ENCODE measurements at regions not wholly inside any gene's neighbourhood (a gene's known extent, or its start where the extent isn't known, plus 50 kb on each side); places are given as distances from the start of the nearest gene placed in this dataset.

GRCh38 chr13:78784014-78784750, 125.2 kb upstream of the OBI1 start (continued):
- TF ChIP-seq, protein P1, sequence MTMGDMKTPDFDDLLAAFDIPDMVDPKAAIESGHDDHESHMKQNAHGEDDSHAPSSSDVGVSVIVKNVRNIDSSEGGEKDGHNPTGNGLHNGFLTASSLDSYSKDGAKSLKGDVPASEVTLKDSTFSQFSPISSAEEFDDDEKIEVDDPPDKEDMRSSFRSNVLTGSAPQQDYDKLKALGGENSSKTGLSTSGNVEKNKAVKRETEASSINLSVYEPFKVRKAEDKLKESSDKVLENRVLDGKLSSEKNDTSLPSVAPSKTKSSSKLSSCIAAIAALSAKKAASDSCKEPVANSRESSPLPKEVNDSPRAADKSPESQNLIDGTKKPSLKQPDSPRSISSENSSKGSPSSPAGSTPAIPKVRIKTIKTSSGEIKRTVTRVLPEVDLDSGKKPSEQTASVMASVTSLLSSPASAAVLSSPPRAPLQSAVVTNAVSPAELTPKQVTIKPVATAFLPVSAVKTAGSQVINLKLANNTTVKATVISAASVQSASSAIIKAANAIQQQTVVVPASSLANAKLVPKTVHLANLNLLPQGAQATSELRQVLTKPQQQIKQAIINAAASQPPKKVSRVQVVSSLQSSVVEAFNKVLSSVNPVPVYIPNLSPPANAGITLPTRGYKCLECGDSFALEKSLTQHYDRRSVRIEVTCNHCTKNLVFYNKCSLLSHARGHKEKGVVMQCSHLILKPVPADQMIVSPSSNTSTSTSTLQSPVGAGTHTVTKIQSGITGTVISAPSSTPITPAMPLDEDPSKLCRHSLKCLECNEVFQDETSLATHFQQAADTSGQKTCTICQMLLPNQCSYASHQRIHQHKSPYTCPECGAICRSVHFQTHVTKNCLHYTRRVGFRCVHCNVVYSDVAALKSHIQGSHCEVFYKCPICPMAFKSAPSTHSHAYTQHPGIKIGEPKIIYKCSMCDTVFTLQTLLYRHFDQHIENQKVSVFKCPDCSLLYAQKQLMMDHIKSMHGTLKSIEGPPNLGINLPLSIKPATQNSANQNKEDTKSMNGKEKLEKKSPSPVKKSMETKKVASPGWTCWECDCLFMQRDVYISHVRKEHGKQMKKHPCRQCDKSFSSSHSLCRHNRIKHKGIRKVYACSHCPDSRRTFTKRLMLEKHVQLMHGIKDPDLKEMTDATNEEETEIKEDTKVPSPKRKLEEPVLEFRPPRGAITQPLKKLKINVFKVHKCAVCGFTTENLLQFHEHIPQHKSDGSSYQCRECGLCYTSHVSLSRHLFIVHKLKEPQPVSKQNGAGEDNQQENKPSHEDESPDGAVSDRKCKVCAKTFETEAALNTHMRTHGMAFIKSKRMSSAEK (CRISPR knock-in tag; IDR thresholded peaks at IDR 0.05; ENCODE audit: borderline replicate concordance), result no peak
- no peak for TF ChIP-seq HMGA2 (CRISPR knock-in tag; IDR thresholded peaks at IDR 0.05)
- no peak for TF ChIP-seq USF2 (CRISPR knock-in tag; IDR thresholded peaks at IDR 0.05)

DNA sequence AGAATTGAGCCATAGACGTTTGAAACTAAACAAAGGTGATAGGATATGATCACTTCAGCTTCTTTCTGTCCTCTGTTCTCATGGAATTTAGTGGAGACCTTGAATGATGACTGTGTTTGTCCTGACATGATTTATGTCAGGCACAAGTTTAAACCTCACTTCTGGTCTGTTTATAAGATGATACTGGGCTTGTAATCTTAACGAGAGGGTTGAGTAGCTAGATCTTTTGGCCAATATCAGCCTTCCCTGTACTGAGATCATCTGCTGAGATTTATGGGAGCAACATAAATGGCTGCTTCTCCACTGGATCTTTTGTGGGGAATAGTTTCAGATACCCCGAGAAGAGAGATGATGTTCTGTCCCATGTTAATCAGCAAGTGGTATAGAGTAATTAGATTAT, 121.8 kb upstream of the OBI1 start:
- no peak for ATAC-seq
- peaks cover 23% of the 10 kb centered on the region for H3K4me1 Mint-ChIP-seq
- POLR2A ChIA-PET, result no interaction called here

DNA sequence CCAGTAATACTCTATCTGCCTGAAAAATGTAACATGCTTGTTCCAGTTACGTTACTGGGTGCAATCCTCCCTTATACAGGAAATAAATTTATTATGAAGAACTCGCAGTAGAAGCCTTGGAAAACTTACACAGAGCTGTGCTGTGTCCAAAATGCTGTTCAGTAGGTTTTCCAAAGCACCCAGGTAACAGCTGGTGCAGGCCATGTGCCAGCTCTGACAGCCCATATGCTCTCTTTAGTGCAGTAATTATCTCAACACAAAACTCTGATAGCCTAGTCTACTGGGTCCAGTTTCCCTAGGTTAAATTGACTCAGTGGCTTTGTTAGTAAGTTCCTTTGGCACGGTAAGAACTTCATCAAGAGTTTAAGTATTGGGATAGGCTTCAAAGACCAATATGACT, 120.7 kb upstream of the OBI1 start:
- POLR2A ChIA-PET, result no interaction called here

More for the DNA sequence above, 121.8 kb upstream of the OBI1 start:
- no peak for TF ChIP-seq SMAD4 (CRISPR knock-in tag; IDR thresholded peaks at IDR 0.05)
- no peaks in the 10 kb centered on the region for H3K36me3 Mint-ChIP-seq
- no peak overlapping the region for H3K27ac Mint-ChIP-seq
- CTCF ChIA-PET, result no interaction called here
- DNase-seq (ENCODE audit: low spot score), result no peak
- no peaks in the 10 kb centered on the region for H3K9me3 Mint-ChIP-seq
- no peaks in the 10 kb centered on the region for H3K27me3 Mint-ChIP-seq (ENCODE audit: low read depth)
- no peak overlapping the region for H3K4me3 Mint-ChIP-seq

DNA sequence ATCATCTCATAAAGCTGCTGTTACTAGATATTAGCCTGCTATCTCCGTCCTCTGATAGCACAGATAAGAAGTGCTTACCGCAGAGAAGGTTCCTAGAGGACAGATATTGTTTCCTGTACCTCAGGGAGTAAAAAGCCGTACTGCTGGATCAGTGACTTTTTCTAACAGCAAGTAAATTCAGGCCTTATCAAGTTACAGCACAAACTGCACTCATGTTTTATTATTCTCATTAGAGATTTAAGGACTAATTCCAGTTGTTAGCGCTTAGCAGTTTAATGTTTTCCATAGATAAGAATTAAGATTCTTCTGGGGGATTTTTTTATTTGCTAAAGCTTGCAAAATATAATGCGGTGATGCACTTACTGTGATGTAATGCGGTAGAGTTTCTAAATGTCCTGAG, 119.0 kb upstream of the OBI1 start:
- Mint-ChIP-seq H3K9me3 (no peaks in the 10 kb centered on the region), H3K4me1 (peaks cover 20% of the 10 kb centered on the region), H3K27me3 (ENCODE audit: low read depth) (no peaks in the 10 kb centered on the region), H3K36me3 (no peaks in the 10 kb centered on the region), H3K4me3 (no peak overlapping the region), H3K27ac (no peak overlapping the region)
- ATAC-seq (peak; percentile 36; the same call in 1 of the 2 replicates), DNase-seq (ENCODE audit: low spot score) (no peak)
- ChIA-PET POLR2A (no interaction called here), CTCF (interaction anchor here (0.8 to 1.0 kb wide), 2 partner anchors 13 to 191 kb away, joined by 3 read pairs; no protein-coding TSS in a partner anchor)
- TF ChIP-seq ARID4B (CRISPR knock-in tag; IDR thresholded peaks at IDR 0.05; ENCODE audit: borderline replicate concordance), result no peak
- no peak for TF ChIP-seq USF2 (CRISPR knock-in tag; IDR thresholded peaks at IDR 0.05)
- TF ChIP-seq ZNF281 (CRISPR knock-in tag; IDR thresholded peaks at IDR 0.05), result no peak
- no peak for TF ChIP-seq SMAD4 (CRISPR knock-in tag; IDR thresholded peaks at IDR 0.05)

More for the DNA sequence above, 120.7 kb upstream of the OBI1 start:
- H3K4me1 Mint-ChIP-seq, result peaks cover 20% of the 10 kb centered on the region
- TF ChIP-seq, protein P1 (CRISPR knock-in tag; IDR thresholded peaks at IDR 0.05; ENCODE audit: borderline replicate concordance), result no peak
- no peaks in the 10 kb centered on the region for H3K9me3 Mint-ChIP-seq
- no peaks in the 10 kb centered on the region for H3K27me3 Mint-ChIP-seq (ENCODE audit: low read depth)
- DNase-seq (ENCODE audit: low spot score) (no peak), ATAC-seq (no peak)
- H3K27ac Mint-ChIP-seq, result no peak overlapping the region
- H3K36me3 Mint-ChIP-seq, result no peaks in the 10 kb centered on the region
- CTCF ChIA-PET, result no interaction called here
- no peak overlapping the region for H3K4me3 Mint-ChIP-seq
